ENCODE measurements at regions not wholly inside any gene's neighbourhood (a gene's known extent, or its start where the extent isn't known, plus 50 kb on each side); places are given as distances from the start of the nearest gene placed in this dataset.

- no peaks in the 10 kb centered on the region for H3K27me3 ChIP-seq (replicated peaks in 1 of 4; ENCODE audit: control insufficient read depth in 3 of 4, extremely low read depth in 1 of 4, insufficient read depth in 3 of 4, low read length in 3 of 4)
- no peaks in the 10 kb centered on the region for H3K23me2 ChIP-seq (ENCODE audit: low read depth, low read length)
- FAIRE-seq, result no peak
- peaks cover 22 to 27% of the 10 kb centered on the region in 2 experiments for H3K9me3 ChIP-seq (ENCODE audit: insufficient read depth in 2 of 2, low read depth in 1 of 2, low read length in 1 of 2)
- no peak overlapping the region for H2BK15ac ChIP-seq (ENCODE audit: low read length)
- H2AK5ac ChIP-seq (ENCODE audit: low read depth, low read length), result no peak overlapping the region
- H4K91ac ChIP-seq (replicated peaks; ENCODE audit: insufficient read length, low read length), result no peak overlapping the region
- no peak overlapping the region for H2BK120ac ChIP-seq (replicated peaks; ENCODE audit: low read depth, low read length)
- no peak overlapping the region for H4K8ac ChIP-seq (ENCODE audit: extremely low read depth, insufficient read depth, low read length)
- WGBS, 2 experiments (ENCODE audit: extremely low coverage in 1 of 2, insufficient coverage in 1 of 2, insufficient read length in 1 of 2, insufficient replicate concordance in 2 of 2, low coverage in 1 of 2, low lambda C conversion rate in 2 of 2, missing lambda C conversion rate in 1 of 2), result 89% methylated on average over 3 of the region's 3 CpGs; no CpG with 5 or more reads in 1 of the 2 experiments
- H3K79me2 ChIP-seq (ENCODE audit: control insufficient read depth in 1 of 2, insufficient read depth in 2 of 2, low read length in 2 of 2), result no peaks in the 10 kb centered on the region
- no peak overlapping the region for H2BK5ac ChIP-seq (ENCODE audit: low read depth, low read length)
- no peak overlapping the region for H3K27ac ChIP-seq (ENCODE audit: low read depth, low read length)
- H3K14ac ChIP-seq (ENCODE audit: insufficient read length), result no peak overlapping the region
- H3K36me3 ChIP-seq (ENCODE audit: control insufficient read depth in 2 of 4, insufficient read depth in 4 of 4, low read length in 3 of 4), result peaks cover 0 to 10% (median 0%) of the 10 kb centered on the region in 4 experiments; a peak in 1 of 8 replicates
- ChIA-PET CTCF (ENCODE audit: partially characterized antibody) (interaction anchor here (0.6 to 9.6 kb wide), 22 partner anchors 8 to 1073 kb away, joined by 3 to 285 read pairs (median 4); no protein-coding TSS in a partner anchor), POLR2A (ENCODE audit: partially characterized antibody) (no interaction called here)
- no peak overlapping the region for H3K56ac ChIP-seq (replicated peaks; ENCODE audit: insufficient read length, low read depth, low read length)
- H3K23ac ChIP-seq (ENCODE audit: insufficient read length), result no peak overlapping the region
- no peak for DNase-seq (ENCODE audit: low read depth in 1 of 2, low spot score in 2 of 2)
- H2AFZ ChIP-seq (ENCODE audit: low read length), result no peak overlapping the region
- no peak overlapping the region for H3K4me3 ChIP-seq (ENCODE audit: extremely low read depth in 1 of 4, insufficient read depth in 2 of 4, low read depth in 3 of 4, low read length in 4 of 4)
- no peak overlapping the region for H2BK20ac ChIP-seq (ENCODE audit: low read length)
- H4K20me1 ChIP-seq (replicated peaks in 1 of 2; ENCODE audit: control insufficient read depth in 1 of 2, insufficient read depth in 2 of 2, low read length in 2 of 2), result peaks cover 0 to 2% of the 10 kb centered on the region in 2 experiments
- H3K79me1 ChIP-seq (ENCODE audit: low read depth, low read length), result no peaks in the 10 kb centered on the region
- H3K4me2 ChIP-seq (ENCODE audit: insufficient read depth in 1 of 2, low read depth in 2 of 2, low read length in 2 of 2), result no peak overlapping the region
- peaks cover 0 to 5% (median 3%) of the 10 kb centered on the region in 4 experiments; a peak in 5 of 7 replicates for H3K4me1 ChIP-seq (replicated peaks in 1 of 4; ENCODE audit: control insufficient read depth in 3 of 4, insufficient read depth in 4 of 4, low read length in 3 of 4)
- H2BK12ac ChIP-seq (ENCODE audit: low read depth, low read length), result no peak overlapping the region
- H3K4ac ChIP-seq (replicated peaks; ENCODE audit: insufficient read length, low read depth, low read length), result no peak overlapping the region
- H3K9ac ChIP-seq (replicated peaks in 1 of 4; ENCODE audit: extremely low read depth in 1 of 4, low read depth in 3 of 4, low read length in 3 of 4), result no peak overlapping the region
- no peak overlapping the region for H4K5ac ChIP-seq (ENCODE audit: insufficient read length, low read depth, low read length)
- H3K18ac ChIP-seq (ENCODE audit: extremely low read depth, low read length), result no peak overlapping the region
- no peak for TF ChIP-seq CBX8 (IDR thresholded peaks at IDR 0.05; ENCODE audit: borderline replicate concordance, low read depth, low read length)
- no peak for TF ChIP-seq SIX5 (IDR thresholded peaks at IDR 0.05; ENCODE audit: low read depth, low read length)
- TF ChIP-seq SUZ12 (IDR thresholded peaks at IDR 0.05; ENCODE audit: low read length), result no peak
Measured at GRCh38 chr12:111303531-111303930, 65.4 kb downstream of the PHETA1 start.
